ENCODE measurements at regions not wholly inside any gene's neighbourhood (a gene's known extent, or its start where the extent isn't known, plus 50 kb on each side); places are given as distances from the start of the nearest gene placed in this dataset.

DNA sequence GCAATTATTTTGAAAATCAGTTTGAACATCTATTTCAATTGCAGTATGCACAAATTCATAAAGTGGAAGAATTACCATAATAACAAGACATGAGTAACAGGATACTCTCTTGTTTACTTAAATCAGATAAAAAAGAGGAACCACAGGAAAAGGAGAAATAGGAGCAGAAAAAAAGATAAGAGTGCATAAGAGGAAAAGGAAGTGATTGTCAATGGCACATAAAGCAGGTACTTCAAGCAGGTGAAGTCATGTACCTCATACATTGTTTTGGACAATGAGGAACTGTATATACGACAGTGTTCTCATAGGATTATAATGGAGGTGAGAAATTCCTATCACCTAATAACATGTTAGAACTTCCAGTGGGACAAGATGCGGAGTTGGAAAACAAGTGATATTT, 334.5 kb upstream of the PCDH7 start:
- TF ChIP-seq KDM3A (CRISPR knock-in tag; IDR thresholded peaks at IDR 0.05; ENCODE audit: low read depth): no peak
- no peak for TF ChIP-seq ZNF30 (CRISPR knock-in tag; IDR thresholded peaks at IDR 0.05)
- no peak for TF ChIP-seq ZFX (CRISPR knock-in tag; IDR thresholded peaks at IDR 0.05; ENCODE audit: low read depth)
- TF ChIP-seq ZNF329 (CRISPR knock-in tag; IDR thresholded peaks at IDR 0.05; ENCODE audit: low read depth): no peak
- no peak for TF ChIP-seq ARID2 (CRISPR knock-in tag; IDR thresholded peaks at IDR 0.05; ENCODE audit: borderline replicate concordance)
- BruUV-seq (replicated peaks): no TSS peak
- Histone ChIP-seq H3K27ac (ENCODE audit: extremely low read length, insufficient read depth, low read length) (no peak overlapping the region), H3K4me1 (ENCODE audit: insufficient read depth, low read length) (no peaks in the 10 kb centered on the region), H3K9me3 (ENCODE audit: low read length) (peaks cover 38% of the 10 kb centered on the region), H4K20me1 (ENCODE audit: insufficient read depth, low read length) (no peaks in the 10 kb centered on the region), H2AFZ (ENCODE audit: low read length) (no peak overlapping the region), H3K9ac (ENCODE audit: insufficient read depth, low read depth, low read length) (no peak overlapping the region), H3K27me3 (ENCODE audit: control insufficient read depth in 1 of 2, insufficient read depth in 2 of 2, low read length in 2 of 2) (no peaks in the 10 kb centered on the region), H3K4me3 (replicated peaks in 1 of 3; ENCODE audit: insufficient read depth in 1 of 3, low read depth in 2 of 3, low read length in 3 of 3) (no peak overlapping the region), H3K4me2 (ENCODE audit: low read depth, low read length) (no peak overlapping the region), H3K36me3 (replicated peaks in 1 of 2; ENCODE audit: control insufficient read depth in 1 of 2, insufficient read depth in 2 of 2, low read length in 2 of 2) (no peaks in the 10 kb centered on the region), H3K79me2 (ENCODE audit: insufficient read depth, low read length) (no peaks in the 10 kb centered on the region)
- intact Hi-C loops (cut with micrococcal nuclease; ENCODE audit: unreplicated experiment): no loop called here
- in situ Hi-C loops (cut with HindIII; ENCODE audit: extremely low pct_ligation_motif_present, low pct_unique_long_range_greater_than_20kb): no loop called here
- CTCF ChIA-PET (ENCODE audit: low intra/inter-chr PET ratio, low total read pairs): no interaction called here
- POLR2A ChIA-PET: no interaction called here
- 25% methylated on average over 2 of the region's 2 CpGs for WGBS (ENCODE audit: low lambda C conversion rate)
- no peak for ATAC-seq
- FAIRE-seq: no peak
- no peak for DNase-seq (ENCODE audit: low spot score)

DNA sequence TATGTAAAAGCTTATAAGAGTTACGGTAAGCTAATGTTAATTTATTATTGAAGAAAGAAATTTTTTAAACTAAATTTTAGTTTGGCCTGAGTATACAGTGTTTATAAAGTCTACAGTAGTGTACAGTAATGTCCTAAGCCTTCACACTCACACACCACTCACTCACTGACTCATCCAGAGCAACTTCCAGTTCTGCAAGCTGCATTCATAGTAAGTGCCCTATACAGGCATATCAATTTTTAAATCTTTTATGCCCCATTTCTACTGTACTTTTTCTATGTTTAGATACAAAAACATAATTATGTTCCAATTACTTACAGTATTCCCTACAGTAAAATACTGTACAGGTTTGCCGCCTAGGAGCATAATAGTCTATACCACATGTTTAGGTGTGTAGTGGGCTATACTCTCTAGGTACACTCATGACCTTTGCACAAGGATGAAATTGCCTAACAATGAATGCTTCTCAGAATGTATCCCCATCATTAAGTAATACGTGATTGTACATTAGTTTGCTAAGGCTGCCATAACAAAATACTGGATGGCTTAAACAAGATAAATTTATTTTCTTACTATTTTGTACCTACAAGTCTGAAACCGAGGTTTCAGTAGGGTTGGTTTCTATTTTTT, 333.8 kb upstream of the PCDH7 start:
- Histone ChIP-seq H3K36me3 (replicated peaks in 1 of 2; ENCODE audit: control insufficient read depth in 1 of 2, insufficient read depth in 2 of 2, low read length in 2 of 2) (no peaks in the 10 kb centered on the region), H3K79me2 (ENCODE audit: insufficient read depth, low read length) (no peaks in the 10 kb centered on the region), H3K27ac (ENCODE audit: extremely low read length, insufficient read depth, low read length) (no peak overlapping the region), H3K4me2 (ENCODE audit: low read depth, low read length) (no peak overlapping the region), H3K9ac (ENCODE audit: insufficient read depth, low read depth, low read length) (no peak overlapping the region), H3K9me3 (ENCODE audit: low read length) (peaks cover 45% of the 10 kb centered on the region), H3K4me1 (ENCODE audit: insufficient read depth, low read length) (no peaks in the 10 kb centered on the region), H3K4me3 (replicated peaks in 1 of 3; ENCODE audit: insufficient read depth in 1 of 3, low read depth in 2 of 3, low read length in 3 of 3) (no peak overlapping the region), H2AFZ (ENCODE audit: low read length) (no peak overlapping the region), H4K20me1 (ENCODE audit: insufficient read depth, low read length) (no peaks in the 10 kb centered on the region), H3K27me3 (ENCODE audit: control insufficient read depth in 1 of 2, insufficient read depth in 2 of 2, low read length in 2 of 2) (no peaks in the 10 kb centered on the region)
- in situ Hi-C loops (cut with HindIII; ENCODE audit: extremely low pct_ligation_motif_present, low pct_unique_long_range_greater_than_20kb): no loop called here
- no peak for DNase-seq (ENCODE audit: low spot score)
- ATAC-seq: no peak
- no peak for FAIRE-seq
- WGBS (ENCODE audit: low lambda C conversion rate): 13% methylated on average over 4 of the region's 4 CpGs
- intact Hi-C loops (cut with micrococcal nuclease; ENCODE audit: unreplicated experiment): no loop called here
- BruUV-seq (replicated peaks): no TSS peak
- no peak for TF ChIP-seq ZNF747 (CRISPR knock-in tag; IDR thresholded peaks at IDR 0.05; ENCODE audit: borderline replicate concordance)
- no peak for TF ChIP-seq ZNF326 (CRISPR knock-in tag; IDR thresholded peaks at IDR 0.05; ENCODE audit: borderline replicate concordance)
- TF ChIP-seq, protein P1, sequence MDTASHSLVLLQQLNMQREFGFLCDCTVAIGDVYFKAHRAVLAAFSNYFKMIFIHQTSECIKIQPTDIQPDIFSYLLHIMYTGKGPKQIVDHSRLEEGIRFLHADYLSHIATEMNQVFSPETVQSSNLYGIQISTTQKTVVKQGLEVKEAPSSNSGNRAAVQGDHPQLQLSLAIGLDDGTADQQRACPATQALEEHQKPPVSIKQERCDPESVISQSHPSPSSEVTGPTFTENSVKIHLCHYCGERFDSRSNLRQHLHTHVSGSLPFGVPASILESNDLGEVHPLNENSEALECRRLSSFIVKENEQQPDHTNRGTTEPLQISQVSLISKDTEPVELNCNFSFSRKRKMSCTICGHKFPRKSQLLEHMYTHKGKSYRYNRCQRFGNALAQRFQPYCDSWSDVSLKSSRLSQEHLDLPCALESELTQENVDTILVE (CRISPR knock-in tag; IDR thresholded peaks at IDR 0.05): no peak
- TF ChIP-seq ZNF674 (CRISPR knock-in tag; IDR thresholded peaks at IDR 0.05; ENCODE audit: low read depth): no peak
- TF ChIP-seq CEBPG (CRISPR knock-in tag; IDR thresholded peaks at IDR 0.05): no peak
- ChIA-PET CTCF (ENCODE audit: low intra/inter-chr PET ratio, low total read pairs) (no interaction called here), POLR2A (interaction anchor here (0.7 kb wide), 1 partner anchor 155 kb away, joined by 3 read pairs; no protein-coding TSS in a partner anchor)
